Mesenchymal stem cell (in vitro differentiated cells and primary cell): ENCODE measurements at regions not wholly inside any gene's neighbourhood (a gene's known extent, or its start where the extent isn't known, plus 50 kb on each side); places are given as distances from the start of the nearest gene placed in this dataset.
A peak's percentile ranks its signal among the peaks of the same experiment; 100 is the strongest.

Source experiments
- DNase-seq: peaks from one replicate; pipeline ENCODE4 v3.0.0-alpha.2; 2013
- H2AFZ ChIP-seq: one replicate; pipeline ENCODE4 v1.6.1; 2013; ENCODE audit warnings: low read depth, mild to moderate bottlenecking, control low read depth, inconsistent platforms, low read length, moderate library complexity
- H2AK5ac ChIP-seq: 2 replicates; pipeline ENCODE4 v1.6.1; 2013; ENCODE audit warnings: low read length, moderate library complexity, mild to moderate bottlenecking, inconsistent platforms; ENCODE audit not compliant: severe bottlenecking
- H2BK120ac ChIP-seq: one replicate; pipeline ENCODE4 v1.6.1; 2013; ENCODE audit warnings: low read depth, mild to moderate bottlenecking, inconsistent platforms, low read length, moderate library complexity
- H2BK12ac ChIP-seq, 2 experiments: one replicate each; pipeline ENCODE4 v1.6.1; 2013; ENCODE audit warnings: inconsistent platforms in 2 of 2, low read length in 2 of 2, mild to moderate bottlenecking in 2 of 2, moderate library complexity in 2 of 2, control low read depth in 1 of 2
- H2BK15ac ChIP-seq: one replicate; pipeline ENCODE4 v1.6.1; 2013; ENCODE audit warnings: mild to moderate bottlenecking, low read depth, inconsistent platforms; ENCODE audit not compliant: poor library complexity, severe bottlenecking
- H2BK5ac ChIP-seq: 2 replicates; pipeline ENCODE4 v1.6.1; 2013; ENCODE audit warnings: low read depth, mild to moderate bottlenecking, low read length, control low read depth, inconsistent platforms; ENCODE audit not compliant: poor library complexity, severe bottlenecking
- H3K14ac ChIP-seq, 2 experiments: one replicate each; pipeline ENCODE4 v1.6.1; 2013; ENCODE audit warnings: inconsistent platforms in 2 of 2, low read length in 2 of 2, control low read depth in 1 of 2, mild to moderate bottlenecking in 1 of 2, moderate library complexity in 1 of 2
- H3K18ac ChIP-seq, 2 experiments: one replicate each; pipeline ENCODE4 v1.6.1; 2013; ENCODE audit warnings: inconsistent platforms in 2 of 2, low read length in 2 of 2, control low read depth in 1 of 2, low read depth in 1 of 2, mild to moderate bottlenecking in 1 of 2
- H3K23ac ChIP-seq, 2 experiments: one replicate each; pipeline ENCODE4 v1.6.1; 2013; ENCODE audit warnings: inconsistent platforms in 2 of 2, low read length in 2 of 2, mild to moderate bottlenecking in 2 of 2, moderate library complexity in 2 of 2, control low read depth in 1 of 2
- H3K27ac ChIP-seq: 2 replicates; pipeline ENCODE4 v1.5.1; 2013; ENCODE audit warnings: mild to moderate bottlenecking, moderate library complexity, low read length, control low read depth, inconsistent platforms; ENCODE audit not compliant: poor library complexity, severe bottlenecking
- H3K27me3 ChIP-seq, 2 experiments: 2 replicates each; pipeline versions ENCODE4 v1.6.1 to v1.7.0; 2013; ENCODE audit warnings: low read length in 2 of 2, mild to moderate bottlenecking in 2 of 2, moderate library complexity in 2 of 2, control low read depth in 1 of 2, inconsistent platforms in 1 of 2; ENCODE audit not compliant: control insufficient read depth in 1 of 2, insufficient read depth in 1 of 2
- H3K36me3 ChIP-seq, 2 experiments: 2 replicates each; pipeline versions ENCODE4 v1.6.1 to v1.7.0; 2013; ENCODE audit warnings: low read length in 2 of 2, control low read depth in 1 of 2, inconsistent platforms in 1 of 2, low read depth in 1 of 2, mild to moderate bottlenecking in 1 of 2; ENCODE audit not compliant: insufficient read depth in 2 of 2, control insufficient read depth in 1 of 2
- H3K4ac ChIP-seq, 2 experiments: one replicate each; pipeline ENCODE4 v1.6.1; 2013; ENCODE audit warnings: inconsistent platforms in 2 of 2, low read length in 2 of 2, mild to moderate bottlenecking in 2 of 2, moderate library complexity in 2 of 2, control low read depth in 1 of 2, low read depth in 1 of 2
- H3K4me1 ChIP-seq: 2 replicates; pipeline ENCODE4 v1.6.1; 2013; ENCODE audit warnings: low read depth, low read length, control low read depth; ENCODE audit not compliant: control insufficient read depth, insufficient read depth
- H3K4me2 ChIP-seq: 2 replicates; pipeline ENCODE4 v1.6.1; 2013; ENCODE audit warnings: low read length, mild to moderate bottlenecking, inconsistent platforms; ENCODE audit not compliant: poor library complexity, severe bottlenecking
- H3K4me3 ChIP-seq, 2 experiments: 2 replicates each; pipeline versions ENCODE4 v1.5.1 to v1.7.0; 2013; ENCODE audit warnings: low read length in 2 of 2, mild to moderate bottlenecking in 2 of 2, control low read depth in 1 of 2, low read depth in 1 of 2; ENCODE audit not compliant: insufficient read depth in 1 of 2
- H3K79me1 ChIP-seq: replicated peaks from 2 replicates; pipeline ENCODE4 v1.6.1; 2013; ENCODE audit warnings: mild to moderate bottlenecking, control low read depth, low read length, inconsistent platforms; ENCODE audit not compliant: poor library complexity, severe bottlenecking
- H3K9ac ChIP-seq: 2 replicates; pipeline ENCODE4 v1.7.0; 2013; ENCODE audit warnings: mild to moderate bottlenecking, low read length, moderate library complexity
- H3K9me3 ChIP-seq: 2 replicates; pipeline ENCODE4 v1.7.0; 2013; ENCODE audit warnings: mild to moderate bottlenecking, low read length; ENCODE audit not compliant: control insufficient read depth
- H4K8ac ChIP-seq: one replicate; pipeline ENCODE4 v1.6.1; 2013; ENCODE audit warnings: inconsistent platforms, mild to moderate bottlenecking, low read length, moderate library complexity
- H4K91ac ChIP-seq: one replicate; pipeline ENCODE4 v1.6.1; 2013; ENCODE audit warnings: mild to moderate bottlenecking, low read length, inconsistent platforms
- WGBS: methylation state at CpG from one replicate; pipeline ENCODE4 v1.1.7; 2013; ENCODE audit warnings: mixed read lengths; 5-methylcytosine and 5-hydroxymethylcytosine counted together

- Histone ChIP-seq H3K9ac (peak overlapping the region; percentile 100), H2BK5ac (no peak overlapping the region), H3K79me1 (peaks cover under 1% of the 10 kb centered on the region), H3K27me3 (no peaks in the 10 kb centered on the region), H4K91ac (peak overlapping the region; percentile 98), H2BK120ac (peak overlapping the region; percentile 98), H4K8ac (peak overlapping the region; percentile 52), H3K9me3 (no peaks in the 10 kb centered on the region), H2AFZ (no peak overlapping the region), H3K4me3 (peak overlapping the region; percentile 52 to 98), H3K23ac (peak overlapping the region in 1 of 2 experiments; percentile 80), H2BK15ac (peak overlapping the region; percentile 96), H3K14ac (peak overlapping the region in 1 of 2 experiments; percentile 44), H3K4ac (peak overlapping the region; percentile 98), H3K36me3 (peaks cover 0 to 10% of the 10 kb centered on the region in 2 experiments), H3K27ac (peak overlapping the region; percentile 77), H3K4me1 (peaks cover 67% of the 10 kb centered on the region), H3K4me2 (peak overlapping the region; percentile 60), H2AK5ac (peak overlapping the region; percentile 74), H3K18ac (peak overlapping the region; percentile 96 to 97), H2BK12ac (peak overlapping the region; percentile 79 to 91)
- DNase-seq: peak; percentile 81
- WGBS: 42% methylated on average over 17 of the region's 18 CpGs
Measured at GRCh38 chr17:77320044-77320440, 179.3 kb downstream of the SEC14L1 start.

- H2AK5ac ChIP-seq: peak overlapping the region; percentile 74
- peak overlapping the region; percentile 96 for H2BK15ac ChIP-seq
- H2AFZ ChIP-seq: no peak overlapping the region
- peak overlapping the region; percentile 91 for H4K8ac ChIP-seq
- H3K14ac ChIP-seq: peak overlapping the region; percentile 8 to 39
- peak; percentile 51 for DNase-seq
- H2BK5ac ChIP-seq: peak overlapping the region; percentile 37
- H3K18ac ChIP-seq: peak overlapping the region; percentile 96 to 97
- WGBS: 77% methylated on average over 30 of the region's 30 CpGs
- peaks cover 68% of the 10 kb centered on the region for H3K4me1 ChIP-seq
- peak overlapping the region; percentile 100 for H3K9ac ChIP-seq
- H3K4me3 ChIP-seq: peak overlapping the region; percentile 53 to 98
- H3K9me3 ChIP-seq: no peaks in the 10 kb centered on the region
- peak overlapping the region; percentile 98 for H2BK120ac ChIP-seq
- peak overlapping the region; percentile 98 for H3K4ac ChIP-seq
- peak overlapping the region; percentile 77 for H3K27ac ChIP-seq
- peak overlapping the region; percentile 80 to 82 for H2BK12ac ChIP-seq
- peak overlapping the region in 1 of 2 experiments; percentile 16 for H3K23ac ChIP-seq
- peaks cover 0 to 9% of the 10 kb centered on the region in 2 experiments for H3K36me3 ChIP-seq
- no peaks in the 10 kb centered on the region for H3K79me1 ChIP-seq
- no peaks in the 10 kb centered on the region for H3K27me3 ChIP-seq
- peak overlapping the region; percentile 60 for H3K4me2 ChIP-seq
- H4K91ac ChIP-seq: peak overlapping the region; percentile 98
Measured at GRCh38 chr17:77320485-77321256, 179.9 kb downstream of the SEC14L1 start.

- peak overlapping the region; percentile 99 for H3K27ac ChIP-seq
- peak overlapping the region; percentile 83 for H2BK120ac ChIP-seq
- 78% methylated on average over 35 of the region's 35 CpGs for WGBS
- H4K91ac ChIP-seq: peak overlapping the region; percentile 97
- peak overlapping the region; percentile 78 to 99 for H3K18ac ChIP-seq
- H3K9me3 ChIP-seq: no peaks in the 10 kb centered on the region
- peak overlapping the region in 1 of 2 experiments; percentile 97 for H3K14ac ChIP-seq
- H3K9ac ChIP-seq: peak overlapping the region; percentile 100
- H2BK12ac ChIP-seq: peak overlapping the region; percentile 65 to 100
- peak overlapping the region in 1 of 2 experiments; percentile 68 for H3K23ac ChIP-seq
- peak overlapping the region; percentile 82 for H2BK15ac ChIP-seq
- no peak overlapping the region for H2BK5ac ChIP-seq
- H3K36me3 ChIP-seq: peaks cover 7 to 18% of the 10 kb centered on the region in 2 experiments
- H4K8ac ChIP-seq: peak overlapping the region; percentile 94
- peak overlapping the region; percentile 58 to 94 for H3K4ac ChIP-seq
- H3K4me1 ChIP-seq: peaks cover 66% of the 10 kb centered on the region
- DNase-seq: peak; percentile 41
- peak overlapping the region; percentile 26 for H3K4me2 ChIP-seq
- peaks cover 2% of the 10 kb centered on the region for H3K79me1 ChIP-seq
- peak overlapping the region in 1 of 2 experiments; percentile 98 for H3K4me3 ChIP-seq
- peak overlapping the region; percentile 71 for H2AK5ac ChIP-seq
- no peaks in the 10 kb centered on the region for H3K27me3 ChIP-seq
- no peak overlapping the region for H2AFZ ChIP-seq
Measured at GRCh38 chr17:77321649-77322513, 181.1 kb downstream of the SEC14L1 start.
